Left renal pelvis (tissue), 4 donors: ENCODE measurements at regions not wholly inside any gene's neighbourhood (a gene's known extent, or its start where the extent isn't known, plus 50 kb on each side); places are given as distances from the start of the nearest gene placed in this dataset.
"Not testable (repeated sequence)": the region's sequence is repeated elsewhere in the genome, so short reads cannot be mapped to it uniquely, and the experiment has no call there.

Source experiments
- DNase-seq, 4 donors: peaks; one replicate each; pipeline ENCODE4 v3.0.0-alpha.2; 2013; ENCODE audit warnings: low read depth in 4 of 4, low spot score in 3 of 4

GRCh38 chr7:106583706-106584690 is 77.0 kb downstream of the CCDC71L start:
- no peak for DNase-seq

- no peak for DNase-seq
These were observed 77.9 kb downstream of the CCDC71L start for GRCh38 chr7:106583100-106583499.

GRCh38 chr7:106582365-106582764 is 78.6 kb downstream of the CCDC71L start:
- no peak for DNase-seq

GRCh38 chr7:106579086-106579485 is 81.9 kb downstream of the CCDC71L start:
- not testable (repeated sequence) for DNase-seq

- DNase-seq, result no peak
These were observed 85.7 kb downstream of the CCDC71L start for GRCh38 chr7:106575138-106575823.

- no peak for DNase-seq
These were observed 87.2 kb downstream of the CCDC71L start for GRCh38 chr7:106573738-106574137.

GRCh38 chr7:106573125-106573663 is 87.8 kb downstream of the CCDC71L start:
- DNase-seq, result no peak

GRCh38 chr7:106572394-106573124 is 88.4 kb downstream of the CCDC71L start:
- DNase-seq, result no peak

- no peak for DNase-seq
These were observed 89.4 kb downstream of the CCDC71L start for GRCh38 chr7:106571563-106571962.

- DNase-seq, result no peak
These were observed 90.0 kb downstream of the CCDC71L start for GRCh38 chr7:106570948-106571418.

- no peak for DNase-seq
These were observed 90.8 kb downstream of the CCDC71L start for GRCh38 chr7:106570146-106570545.

- DNase-seq, result no peak
These were observed 91.4 kb downstream of the CCDC71L start for GRCh38 chr7:106569500-106569929.

- no peak for DNase-seq
These were observed 92.1 kb downstream of the CCDC71L start for GRCh38 chr7:106568680-106569499.

GRCh38 chr7:106568002-106568679 is 92.8 kb downstream of the CCDC71L start:
- no peak for DNase-seq

- DNase-seq, result not testable (repeated sequence)
These were observed 93.6 kb downstream of the CCDC71L start for GRCh38 chr7:106567204-106568001.

- no peak for DNase-seq
These were observed 94.3 kb downstream of the CCDC71L start for GRCh38 chr7:106566672-106567071.

- no peak for DNase-seq
These were observed 94.8 kb downstream of the CCDC71L start for GRCh38 chr7:106566196-106566595.

- DNase-seq, result no peak
These were observed 95.5 kb downstream of the CCDC71L start for GRCh38 chr7:106565428-106565827.
